IPS-11a (cell line): ENCODE measurements at regions not wholly inside any gene's neighbourhood (a gene's known extent, or its start where the extent isn't known, plus 50 kb on each side); places are given as distances from the start of the nearest gene placed in this dataset.

ENCODE experiments used
- H3K4me3 ChIP-seq: one replicate; pipeline ENCODE4 v1.5.1; 2013; ENCODE audit warnings: low read depth, low read length, control low read depth

DNA sequence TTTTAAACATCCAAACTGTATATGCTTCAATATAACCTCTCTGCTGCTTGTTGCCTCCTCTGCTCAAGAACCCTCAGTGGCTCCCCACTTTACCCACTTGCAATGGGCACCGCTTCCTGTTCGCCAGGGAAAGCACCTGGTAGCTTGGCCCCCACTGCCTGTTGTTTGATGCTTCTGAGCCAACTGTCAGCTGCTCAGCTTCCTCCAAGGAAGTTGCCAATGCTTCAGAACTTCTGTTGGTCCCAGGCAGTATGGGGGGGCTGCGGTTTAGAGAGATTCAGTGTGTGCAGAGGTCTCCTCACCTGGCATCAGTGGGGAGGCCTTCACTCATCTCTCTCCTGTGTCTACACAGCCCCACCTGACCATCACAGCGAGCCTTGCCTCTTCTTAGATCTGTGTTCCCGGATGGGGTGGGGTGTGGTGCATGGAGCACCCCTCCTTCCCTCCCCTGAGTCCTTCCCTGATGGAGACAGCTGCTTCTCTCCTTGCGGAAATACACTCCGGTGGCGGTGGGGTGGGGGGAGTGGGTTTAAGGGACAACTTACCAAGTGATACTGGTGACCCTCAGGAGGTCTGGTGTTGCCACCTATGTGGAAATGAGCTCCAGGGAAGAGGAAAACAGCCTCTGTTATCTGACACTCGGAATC is 308.1 kb downstream of the CDH26 start:
- no peak overlapping the region for H3K4me3 ChIP-seq

GRCh38 chr20:60268491-60268890 is 310.3 kb downstream of the CDH26 start:
- H3K4me3 ChIP-seq: no peak overlapping the region

- no peak overlapping the region for H3K4me3 ChIP-seq
These were observed 311.4 kb downstream of the CDH26 start for GRCh38 chr20:60269573-60270162.

GRCh38 chr20:60270341-60270740 is 312.1 kb downstream of the CDH26 start:
- H3K4me3 ChIP-seq: no peak overlapping the region

- no peak overlapping the region for H3K4me3 ChIP-seq
These were observed 313.4 kb downstream of the CDH26 start for GRCh38 chr20:60271597-60271996.

- H3K4me3 ChIP-seq: no peak overlapping the region
These were observed 314.6 kb downstream of the CDH26 start for GRCh38 chr20:60272790-60273189.

DNA sequence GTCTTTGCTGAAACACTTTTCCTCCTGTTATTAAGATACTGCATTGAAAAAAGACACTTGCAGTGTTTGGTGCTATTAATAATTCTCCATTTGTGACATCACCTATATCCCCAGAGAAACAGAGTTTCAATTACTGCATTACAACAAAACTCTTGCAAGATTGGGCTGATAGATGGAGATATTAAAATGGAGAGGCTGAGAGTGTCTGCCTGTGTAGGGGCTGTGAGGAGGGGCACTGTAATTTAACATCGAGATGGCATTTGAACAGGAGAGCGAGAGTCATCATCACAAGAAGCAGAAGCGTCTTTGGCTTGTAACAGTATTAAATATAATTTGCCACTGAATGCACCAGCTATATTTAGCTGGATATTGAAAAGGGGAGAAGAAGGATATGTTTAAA is 316.5 kb downstream of the CDH26 start:
- no peak overlapping the region for H3K4me3 ChIP-seq

DNA sequence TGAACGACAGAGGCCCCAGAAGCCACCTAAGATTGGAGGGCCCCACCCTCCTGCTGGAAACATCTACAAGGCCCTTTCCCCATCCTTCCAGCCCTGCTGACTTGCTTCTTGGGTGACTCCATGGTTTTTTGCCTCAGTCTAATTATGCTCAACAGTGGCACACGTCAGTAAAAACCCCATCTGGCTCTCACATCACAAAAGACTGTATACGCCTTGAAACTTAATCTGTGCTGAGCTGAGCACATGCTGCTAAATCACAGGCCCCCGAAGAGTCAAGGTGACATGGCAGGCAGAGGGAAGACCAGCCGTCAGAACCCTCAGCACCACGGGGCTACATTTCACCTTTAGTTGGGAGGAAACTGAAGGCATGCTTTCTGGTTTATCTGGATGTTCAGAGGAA is 323.1 kb downstream of the CDH26 start:
- H3K4me3 ChIP-seq: no peak overlapping the region

DNA sequence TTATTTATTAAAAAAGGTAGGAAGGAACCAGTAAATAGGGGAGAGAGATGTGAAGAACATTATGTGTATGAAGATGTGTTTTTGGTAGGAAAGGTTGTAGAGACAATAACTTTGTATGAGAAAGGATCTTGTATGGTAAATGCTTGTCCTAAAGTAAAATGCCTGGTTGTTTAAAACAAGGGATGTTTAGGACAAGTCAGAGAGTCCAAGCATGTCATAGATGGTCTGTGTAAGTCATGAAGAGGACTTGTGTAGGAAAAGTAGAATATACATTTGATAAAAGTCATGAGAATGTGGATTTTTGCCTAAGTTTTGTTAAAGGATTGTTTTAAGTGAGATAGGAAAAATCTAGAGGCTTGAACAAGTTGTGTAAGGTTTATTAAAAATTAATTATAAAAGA is 325.1 kb downstream of the CDH26 start:
- H3K4me3 ChIP-seq: no peak overlapping the region

GRCh38 chr20:60286764-60287163 is 328.5 kb downstream of the CDH26 start:
- no peak overlapping the region for H3K4me3 ChIP-seq

DNA sequence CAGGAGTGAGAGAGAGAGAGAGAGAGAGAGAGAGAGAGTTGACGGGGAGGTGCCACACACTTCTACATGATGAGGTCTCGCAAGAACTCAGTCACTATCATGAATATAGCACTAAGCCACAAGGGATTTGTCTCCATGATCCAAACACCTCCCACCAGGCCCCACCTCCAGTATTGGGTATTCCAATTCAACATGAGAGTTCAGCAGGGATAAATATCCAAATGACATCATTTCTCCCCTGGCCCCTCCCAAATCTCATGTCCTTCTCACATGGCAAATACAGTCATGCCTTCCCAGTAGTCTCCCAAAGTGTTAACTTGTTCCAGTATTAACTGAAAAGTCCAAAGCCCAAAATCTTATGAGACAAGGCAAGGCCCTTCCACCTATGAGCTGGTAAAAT is 330.7 kb downstream of the CDH26 start:
- no peak overlapping the region for H3K4me3 ChIP-seq

- H3K4me3 ChIP-seq: no peak overlapping the region
These were observed 333.8 kb downstream of the CDH26 start for GRCh38 chr20:60292001-60292520.

DNA sequence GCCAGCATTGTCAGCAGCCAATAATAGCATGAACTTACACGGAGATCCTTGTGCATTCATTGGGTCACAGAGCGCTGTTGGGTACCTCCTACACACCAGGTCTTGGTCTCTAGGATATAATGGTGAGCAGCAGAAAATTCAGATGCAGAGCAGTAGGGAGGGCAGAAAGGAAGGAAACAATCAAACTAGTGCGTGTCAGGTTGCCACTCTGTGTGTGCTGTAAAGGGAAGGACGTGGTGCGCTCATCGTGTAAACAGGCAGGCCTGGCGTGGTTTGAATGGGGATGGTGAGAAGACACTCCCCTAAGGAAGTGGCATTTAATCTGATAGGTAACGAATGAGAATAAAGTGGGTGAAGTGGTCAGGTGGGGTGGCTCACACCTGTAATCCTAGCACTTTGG is 336.4 kb downstream of the CDH26 start:
- no peak overlapping the region for H3K4me3 ChIP-seq

- no peak overlapping the region for H3K4me3 ChIP-seq
These were observed 337.0 kb downstream of the CDH26 start for GRCh38 chr20:60295214-60295613.

GRCh38 chr20:60297649-60298048 is 339.4 kb downstream of the CDH26 start:
- H3K4me3 ChIP-seq: no peak overlapping the region

DNA sequence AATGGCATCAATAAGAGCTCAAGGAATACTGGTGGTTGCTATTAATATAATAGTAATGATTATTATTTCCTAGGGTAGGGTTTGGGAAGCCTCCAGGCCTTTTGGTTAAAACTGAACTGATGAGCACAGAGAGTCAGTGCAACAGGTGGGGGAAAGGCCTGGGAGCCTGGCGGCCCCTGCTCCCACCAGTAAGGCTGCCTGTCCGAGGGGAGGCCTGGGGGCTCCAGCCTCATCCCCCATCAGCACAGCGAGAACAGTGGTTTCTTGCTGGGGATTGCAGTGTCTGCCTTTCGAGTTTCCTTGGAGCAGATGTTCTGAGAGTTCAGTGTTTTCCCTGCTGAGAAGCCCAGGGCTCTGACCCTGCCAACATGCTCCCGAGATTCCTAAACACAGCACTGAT is 340.4 kb downstream of the CDH26 start:
- H3K4me3 ChIP-seq: no peak overlapping the region

GRCh38 chr20:60299951-60300350 is 341.7 kb downstream of the CDH26 start:
- H3K4me3 ChIP-seq: no peak overlapping the region

DNA sequence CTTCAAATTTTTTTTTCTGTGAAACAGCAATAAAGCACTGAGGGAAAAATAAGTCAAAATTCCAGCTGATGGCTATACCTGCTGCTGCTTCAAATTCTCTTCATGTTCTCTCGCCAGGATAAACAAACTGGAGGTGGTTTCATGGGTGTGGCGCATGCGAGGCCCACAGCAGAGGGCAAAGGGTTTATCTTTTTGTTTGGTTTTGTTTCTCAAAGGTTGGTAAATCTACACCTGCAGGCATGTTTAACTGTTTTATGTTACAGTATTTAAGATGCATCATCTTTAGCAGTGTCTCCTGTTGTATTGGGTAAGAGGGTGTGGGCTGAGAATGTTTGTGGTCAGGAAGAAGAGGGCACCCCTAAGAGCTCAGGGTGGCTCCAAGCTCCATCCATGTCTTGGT is 342.2 kb downstream of the CDH26 start:
- no peak overlapping the region for H3K4me3 ChIP-seq

GRCh38 chr20:60302875-60303274 is 344.7 kb downstream of the CDH26 start:
- no peak overlapping the region for H3K4me3 ChIP-seq

- no peak overlapping the region for H3K4me3 ChIP-seq
These were observed 345.9 kb downstream of the CDH26 start for GRCh38 chr20:60304026-60304590.

GRCh38 chr20:60304931-60305330 is 346.7 kb downstream of the CDH26 start:
- no peak overlapping the region for H3K4me3 ChIP-seq

DNA sequence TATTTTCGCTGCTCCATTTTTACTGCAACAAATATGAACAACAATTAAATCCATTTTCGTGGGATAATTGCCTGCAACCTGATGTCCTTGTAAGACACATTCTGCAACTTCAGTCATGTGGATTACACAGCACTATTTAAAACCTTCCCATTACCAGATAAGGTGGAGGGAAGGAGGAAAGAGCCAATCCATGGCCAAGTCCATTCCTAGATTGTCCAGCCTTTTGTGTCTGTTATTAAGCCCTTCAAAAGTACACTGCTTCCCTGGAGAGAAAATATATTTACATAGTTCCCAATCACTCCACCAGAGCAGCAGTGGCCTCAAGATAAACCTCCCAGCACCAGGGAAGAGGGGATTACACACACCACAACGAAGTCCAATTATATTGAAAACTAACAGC is 347.9 kb downstream of the CDH26 start:
- no peak overlapping the region for H3K4me3 ChIP-seq
